GM19397 (cell line): ENCODE measurements at regions not wholly inside any gene's neighbourhood (a gene's known extent, or its start where the extent isn't known, plus 50 kb on each side); places are given as distances from the start of the nearest gene placed in this dataset.
A peak's percentile ranks its signal among the peaks of the same experiment; 100 is the strongest.

ENCODE experiments used
- ATAC-seq: cut with Tn5 transposase; IDR thresholded peaks from one replicate; pipeline ENCODE4 v1.9.1; 2021; ENCODE audit warnings: mild to moderate bottlenecking, moderate library complexity; ENCODE audit not compliant: unreplicated experiment

GRCh38 chr15:77557564-77557963 lies 75.1 kb downstream of the LINGO1 start:
- ATAC-seq, result no peak

- ATAC-seq, result no peak
These were observed 75.6 kb downstream of the LINGO1 start for GRCh38 chr15:77557144-77557543.

GRCh38 chr15:77556622-77557021 lies 76.1 kb downstream of the LINGO1 start:
- ATAC-seq, result no peak

- no peak for ATAC-seq
These were observed 77.5 kb downstream of the LINGO1 start for GRCh38 chr15:77555232-77555631.

- no peak for ATAC-seq
These were observed 78.2 kb downstream of the LINGO1 start for GRCh38 chr15:77554306-77555080.

GRCh38 chr15:77553695-77554094 lies 79.0 kb downstream of the LINGO1 start:
- no peak for ATAC-seq

GRCh38 chr15:77553257-77553656 lies 79.5 kb downstream of the LINGO1 start:
- no peak for ATAC-seq

GRCh38 chr15:77552066-77552465 lies 80.6 kb downstream of the LINGO1 start:
- no peak for ATAC-seq

GRCh38 chr15:77550301-77551251 lies 82.1 kb downstream of the LINGO1 start:
- ATAC-seq, result no peak

GRCh38 chr15:77549576-77550288 lies 83.0 kb downstream of the LINGO1 start:
- ATAC-seq, result no peak

- ATAC-seq, result no peak
These were observed 83.8 kb downstream of the LINGO1 start for GRCh38 chr15:77548589-77549557.

- ATAC-seq, result no peak
These were observed 84.7 kb downstream of the LINGO1 start for GRCh38 chr15:77547801-77548588.

GRCh38 chr15:77546870-77547269 lies 85.8 kb downstream of the LINGO1 start:
- ATAC-seq, result no peak

- ATAC-seq, result no peak
These were observed 86.6 kb downstream of the LINGO1 start for GRCh38 chr15:77546050-77546501.

- no peak for ATAC-seq
These were observed 87.7 kb downstream of the LINGO1 start for GRCh38 chr15:77545058-77545457.

- no peak for ATAC-seq
These were observed 88.5 kb downstream of the LINGO1 start for GRCh38 chr15:77544162-77544561.

GRCh38 chr15:77543159-77543882 lies 89.4 kb downstream of the LINGO1 start:
- ATAC-seq, result peak; percentile 80

GRCh38 chr15:77542491-77543001 lies 90.2 kb downstream of the LINGO1 start:
- no peak for ATAC-seq
